ENCODE measurements at regions not wholly inside any gene's neighbourhood (a gene's known extent, or its start where the extent isn't known, plus 50 kb on each side); places are given as distances from the start of the nearest gene placed in this dataset.

- no peak for TF ChIP-seq ZNF425 (CRISPR knock-in tag; conservative IDR thresholded peaks at IDR 0.05)
- TF ChIP-seq ZNF532 (CRISPR knock-in tag; IDR thresholded peaks at IDR 0.05; ENCODE audit: borderline replicate concordance), result no peak
- no peak for TF ChIP-seq ZNF219 (CRISPR knock-in tag; IDR thresholded peaks at IDR 0.05; ENCODE audit: borderline replicate concordance)
- TF ChIP-seq GABPB1 (CRISPR knock-in tag; IDR thresholded peaks at IDR 0.05), result no peak
- TF ChIP-seq HMGA2 (CRISPR knock-in tag; IDR thresholded peaks at IDR 0.05), result no peak
- no peak for TF ChIP-seq SMAD3 (CRISPR knock-in tag; IDR thresholded peaks at IDR 0.05; ENCODE audit: borderline replicate concordance)
- TF ChIP-seq FOXJ3 (CRISPR knock-in tag; IDR thresholded peaks at IDR 0.05; ENCODE audit: borderline replicate concordance), result no peak
- no peak for TF ChIP-seq ATF3 (CRISPR knock-in tag; conservative IDR thresholded peaks at IDR 0.05)
- TF ChIP-seq MLX (CRISPR knock-in tag; IDR thresholded peaks at IDR 0.05), result no peak
- TF ChIP-seq ZNF423 (CRISPR knock-in tag; IDR thresholded peaks at IDR 0.05), result no peak
- TF ChIP-seq, protein P1, sequence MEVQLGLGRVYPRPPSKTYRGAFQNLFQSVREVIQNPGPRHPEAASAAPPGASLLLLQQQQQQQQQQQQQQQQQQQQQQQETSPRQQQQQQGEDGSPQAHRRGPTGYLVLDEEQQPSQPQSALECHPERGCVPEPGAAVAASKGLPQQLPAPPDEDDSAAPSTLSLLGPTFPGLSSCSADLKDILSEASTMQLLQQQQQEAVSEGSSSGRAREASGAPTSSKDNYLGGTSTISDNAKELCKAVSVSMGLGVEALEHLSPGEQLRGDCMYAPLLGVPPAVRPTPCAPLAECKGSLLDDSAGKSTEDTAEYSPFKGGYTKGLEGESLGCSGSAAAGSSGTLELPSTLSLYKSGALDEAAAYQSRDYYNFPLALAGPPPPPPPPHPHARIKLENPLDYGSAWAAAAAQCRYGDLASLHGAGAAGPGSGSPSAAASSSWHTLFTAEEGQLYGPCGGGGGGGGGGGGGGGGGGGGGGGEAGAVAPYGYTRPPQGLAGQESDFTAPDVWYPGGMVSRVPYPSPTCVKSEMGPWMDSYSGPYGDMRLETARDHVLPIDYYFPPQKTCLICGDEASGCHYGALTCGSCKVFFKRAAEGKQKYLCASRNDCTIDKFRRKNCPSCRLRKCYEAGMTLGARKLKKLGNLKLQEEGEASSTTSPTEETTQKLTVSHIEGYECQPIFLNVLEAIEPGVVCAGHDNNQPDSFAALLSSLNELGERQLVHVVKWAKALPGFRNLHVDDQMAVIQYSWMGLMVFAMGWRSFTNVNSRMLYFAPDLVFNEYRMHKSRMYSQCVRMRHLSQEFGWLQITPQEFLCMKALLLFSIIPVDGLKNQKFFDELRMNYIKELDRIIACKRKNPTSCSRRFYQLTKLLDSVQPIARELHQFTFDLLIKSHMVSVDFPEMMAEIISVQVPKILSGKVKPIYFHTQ (CRISPR knock-in tag; IDR thresholded peaks at IDR 0.05), result no peak
- no peaks in the 10 kb centered on the region for H3K36me3 Mint-ChIP-seq
- H3K27ac Mint-ChIP-seq, result no peak overlapping the region
- DNase-seq (ENCODE audit: low spot score), result no peak
- no peak overlapping the region for H3K4me3 Mint-ChIP-seq
- CTCF ChIA-PET, result no interaction called here
- POLR2A ChIA-PET, result no interaction called here
- no peak for ATAC-seq
- H3K27me3 Mint-ChIP-seq (ENCODE audit: low read depth), result no peaks in the 10 kb centered on the region
- H3K4me1 Mint-ChIP-seq, result peaks cover 6% of the 10 kb centered on the region
- H3K9me3 Mint-ChIP-seq, result no peaks in the 10 kb centered on the region
These were observed 117.4 kb downstream of the CRYAA start for GRCh38 chr21:43286196-43286595.

DNA sequence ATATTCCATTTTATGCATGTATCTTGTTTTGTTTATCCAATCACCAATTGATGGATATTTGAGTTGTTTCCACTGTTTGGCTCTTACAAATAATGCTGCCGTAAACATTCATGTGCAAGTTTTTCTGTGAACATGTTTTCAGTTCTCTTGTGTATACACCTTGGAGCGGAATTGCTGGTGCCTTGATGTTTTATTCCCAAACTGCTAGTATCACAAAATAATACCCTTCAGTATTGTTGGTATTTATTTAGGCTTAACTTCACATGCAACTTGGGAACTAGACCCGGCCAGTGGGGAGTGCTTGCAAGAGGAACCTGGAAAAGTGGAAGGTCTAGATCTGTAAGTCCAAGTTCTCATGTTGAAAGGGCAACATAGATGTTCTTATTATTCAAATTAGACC lies 115.9 kb downstream of the CRYAA start:
- Mint-ChIP-seq H3K4me1 (peaks cover 8% of the 10 kb centered on the region), H3K4me3 (no peak overlapping the region), H3K27ac (no peak overlapping the region), H3K27me3 (ENCODE audit: low read depth) (no peaks in the 10 kb centered on the region), H3K36me3 (no peaks in the 10 kb centered on the region), H3K9me3 (no peaks in the 10 kb centered on the region)
- DNase-seq (ENCODE audit: low spot score) (no peak), ATAC-seq (no peak)
- POLR2A ChIA-PET, result no interaction called here
- CTCF ChIA-PET, result no interaction called here
- TF ChIP-seq ZBTB21 (CRISPR knock-in tag; IDR thresholded peaks at IDR 0.05; ENCODE audit: borderline replicate concordance), result no peak
- TF ChIP-seq, protein P2, sequence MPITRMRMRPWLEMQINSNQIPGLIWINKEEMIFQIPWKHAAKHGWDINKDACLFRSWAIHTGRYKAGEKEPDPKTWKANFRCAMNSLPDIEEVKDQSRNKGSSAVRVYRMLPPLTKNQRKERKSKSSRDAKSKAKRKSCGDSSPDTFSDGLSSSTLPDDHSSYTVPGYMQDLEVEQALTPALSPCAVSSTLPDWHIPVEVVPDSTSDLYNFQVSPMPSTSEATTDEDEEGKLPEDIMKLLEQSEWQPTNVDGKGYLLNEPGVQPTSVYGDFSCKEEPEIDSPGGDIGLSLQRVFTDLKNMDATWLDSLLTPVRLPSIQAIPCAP (CRISPR knock-in tag; IDR thresholded peaks at IDR 0.05), result no peak
- TF ChIP-seq CBFB (CRISPR knock-in tag; IDR thresholded peaks at IDR 0.05; ENCODE audit: low read depth), result no peak
- TF ChIP-seq EMX1 (CRISPR knock-in tag; IDR thresholded peaks at IDR 0.05), result no peak

Data from WTC11 (cell line).